Cardiac fibroblast (primary cell): ENCODE measurements at regions not wholly inside any gene's neighbourhood (a gene's known extent, or its start where the extent isn't known, plus 50 kb on each side); places are given as distances from the start of the nearest gene placed in this dataset.

Experiments
- DNase-seq, 2 donors: peaks; one replicate each; pipeline versions ENCODE4 v3.0.0 to v3.0.0-alpha.2; 2010; ENCODE audit warnings: low read depth in 2 of 2
- H3K4me3 ChIP-seq, 2 donors: replicated peaks in 1 of 2; 1 replicate in 1 of 2; 2 replicates in 1 of 2; pipeline ENCODE4 v1.5.1; 2011; ENCODE audit warnings: low read depth in 2 of 2, low read length in 2 of 2, mild to moderate bottlenecking in 2 of 2, moderate library complexity in 1 of 2
- TF ChIP-seq, protein P1 (sequence below): IDR thresholded peaks from one replicate; pipeline ENCODE4 v1.5.1; 2011; ENCODE audit warnings: low read depth, mild to moderate bottlenecking, low read length, inconsistent platforms

DNA sequence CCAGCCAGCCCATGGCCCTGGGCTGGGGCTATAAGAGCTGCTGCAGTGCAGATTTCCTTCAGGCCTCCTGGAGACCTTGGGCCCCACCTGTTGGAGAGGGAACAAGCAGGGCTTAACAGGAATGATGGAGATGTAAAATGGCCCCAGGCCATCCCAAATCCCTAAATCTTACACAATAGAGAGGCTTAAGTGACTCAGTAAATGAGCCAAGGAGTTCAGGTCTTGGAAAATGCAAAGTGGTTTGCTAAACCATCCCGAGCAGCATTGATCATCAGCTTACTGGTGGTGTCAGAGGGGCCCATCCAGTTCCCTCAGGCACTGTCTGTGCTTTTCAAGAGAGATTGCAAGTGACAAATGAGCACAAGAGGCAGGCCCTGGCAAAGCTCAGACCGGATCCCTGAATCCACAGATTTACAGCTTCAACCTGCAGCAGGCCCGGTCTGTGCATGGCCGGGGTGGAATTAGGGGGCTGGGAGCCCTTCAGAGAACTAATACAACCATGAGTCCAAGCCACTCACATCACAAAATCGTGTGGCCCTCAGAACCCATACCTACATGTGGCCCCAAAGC lies 325.4 kb downstream of the UACA start:
- no peak for DNase-seq
- no peak overlapping the region for H3K4me3 ChIP-seq
- TF ChIP-seq, protein P1, sequence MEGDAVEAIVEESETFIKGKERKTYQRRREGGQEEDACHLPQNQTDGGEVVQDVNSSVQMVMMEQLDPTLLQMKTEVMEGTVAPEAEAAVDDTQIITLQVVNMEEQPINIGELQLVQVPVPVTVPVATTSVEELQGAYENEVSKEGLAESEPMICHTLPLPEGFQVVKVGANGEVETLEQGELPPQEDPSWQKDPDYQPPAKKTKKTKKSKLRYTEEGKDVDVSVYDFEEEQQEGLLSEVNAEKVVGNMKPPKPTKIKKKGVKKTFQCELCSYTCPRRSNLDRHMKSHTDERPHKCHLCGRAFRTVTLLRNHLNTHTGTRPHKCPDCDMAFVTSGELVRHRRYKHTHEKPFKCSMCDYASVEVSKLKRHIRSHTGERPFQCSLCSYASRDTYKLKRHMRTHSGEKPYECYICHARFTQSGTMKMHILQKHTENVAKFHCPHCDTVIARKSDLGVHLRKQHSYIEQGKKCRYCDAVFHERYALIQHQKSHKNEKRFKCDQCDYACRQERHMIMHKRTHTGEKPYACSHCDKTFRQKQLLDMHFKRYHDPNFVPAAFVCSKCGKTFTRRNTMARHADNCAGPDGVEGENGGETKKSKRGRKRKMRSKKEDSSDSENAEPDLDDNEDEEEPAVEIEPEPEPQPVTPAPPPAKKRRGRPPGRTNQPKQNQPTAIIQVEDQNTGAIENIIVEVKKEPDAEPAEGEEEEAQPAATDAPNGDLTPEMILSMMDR, result no peak

DNA sequence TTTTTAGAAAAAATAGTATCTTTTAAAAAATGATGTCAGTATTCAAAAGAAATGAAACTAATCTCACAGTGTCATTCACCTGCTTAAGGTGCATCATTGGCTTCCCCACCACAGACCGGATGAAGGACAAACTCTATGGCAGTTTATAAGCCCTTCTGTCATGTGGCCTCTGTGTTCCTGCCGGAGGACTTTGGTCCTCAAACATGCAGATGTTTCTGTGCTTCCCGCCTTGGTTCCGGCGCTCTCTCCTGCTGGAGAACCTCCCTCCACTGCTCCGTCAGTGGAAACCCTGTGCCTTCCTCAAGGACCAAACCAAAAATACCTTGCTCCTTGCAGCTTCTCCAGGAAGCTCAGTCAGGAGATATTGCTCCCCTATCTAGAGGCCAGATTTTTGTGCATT lies 326.3 kb downstream of the UACA start:
- no peak overlapping the region for H3K4me3 ChIP-seq
- DNase-seq, result no peak
- TF ChIP-seq, protein P1, result no peak

- TF ChIP-seq, protein P1, result no peak
- no peak overlapping the region for H3K4me3 ChIP-seq
Observed at GRCh38 chr15:70436428-70436827, 326.9 kb downstream of the UACA start.

DNA sequence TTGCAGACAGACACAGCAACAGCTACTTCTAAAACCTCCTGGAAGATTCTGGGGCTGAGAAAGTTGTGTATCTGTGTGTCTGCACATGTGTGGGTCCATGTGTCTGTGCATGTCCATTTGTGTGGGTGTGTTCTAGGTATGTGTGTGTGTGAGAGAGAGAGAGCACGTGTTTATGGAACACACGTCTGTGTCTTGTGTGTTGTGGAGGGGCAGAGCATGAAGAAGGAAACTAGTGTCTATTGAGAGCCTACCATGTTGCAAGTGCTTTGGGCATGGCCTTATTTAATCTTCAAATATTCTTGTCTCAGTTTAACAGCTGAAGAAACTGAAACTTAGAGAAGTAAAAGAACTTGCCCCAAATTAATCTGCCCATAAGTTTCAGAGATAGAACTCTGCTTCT lies 327.5 kb downstream of the UACA start:
- H3K4me3 ChIP-seq, result no peak overlapping the region
- TF ChIP-seq, protein P1, result no peak
- DNase-seq, result no peak

More at GRCh38 chr15:70436428-70436827, 326.9 kb downstream of the UACA start:
- DNase-seq, result no peak

DNA sequence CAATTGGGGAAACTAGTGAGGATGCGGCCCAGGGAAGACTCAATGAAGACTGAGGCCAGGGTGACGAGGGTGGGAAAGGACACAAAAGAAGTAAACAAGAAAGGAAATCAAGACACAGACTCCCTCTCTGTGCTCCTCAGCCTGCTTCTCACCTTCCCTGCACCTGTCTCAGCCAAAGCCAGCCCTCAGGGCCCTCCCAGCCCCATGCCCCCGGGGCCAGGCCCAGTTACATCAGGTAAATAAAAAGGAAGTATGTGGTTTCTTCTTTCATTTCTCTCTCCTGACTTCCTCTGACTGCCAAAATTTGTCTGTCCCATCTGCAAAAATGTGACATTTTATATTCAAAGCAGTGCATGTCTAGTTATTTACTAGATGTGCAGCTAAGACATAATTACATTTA lies 328.0 kb downstream of the UACA start:
- DNase-seq, result no peak
- TF ChIP-seq, protein P1, result no peak
- no peak overlapping the region for H3K4me3 ChIP-seq

- no peak overlapping the region for H3K4me3 ChIP-seq
- DNase-seq, result no peak
- TF ChIP-seq, protein P1, result no peak
Observed at GRCh38 chr15:70433586-70434324, 329.6 kb downstream of the UACA start.
